HEK293T (cell line): ENCODE measurements at regions not wholly inside any gene's neighbourhood (a gene's known extent, or its start where the extent isn't known, plus 50 kb on each side); places are given as distances from the start of the nearest gene placed in this dataset.

Experiments
- FOXK2 ChIP-seq: fragments of 450-650 bp; IDR thresholded peaks from 2 replicates; pipeline ENCODE4 v1.6.1; 2016; ENCODE audit warnings: mild to moderate bottlenecking
- SP1 ChIP-seq: fragments of 450-650 bp; IDR thresholded peaks from 2 replicates; pipeline ENCODE4 v1.6.1; 2017
- TARDBP ChIP-seq: fragments of 450-650 bp; IDR thresholded peaks from 2 replicates; pipeline ENCODE4 v1.6.1; 2016
- ZNF384 ChIP-seq: fragments of 450-650 bp; IDR thresholded peaks from 2 replicates; pipeline ENCODE4 v1.6.1; 2016

DNA sequence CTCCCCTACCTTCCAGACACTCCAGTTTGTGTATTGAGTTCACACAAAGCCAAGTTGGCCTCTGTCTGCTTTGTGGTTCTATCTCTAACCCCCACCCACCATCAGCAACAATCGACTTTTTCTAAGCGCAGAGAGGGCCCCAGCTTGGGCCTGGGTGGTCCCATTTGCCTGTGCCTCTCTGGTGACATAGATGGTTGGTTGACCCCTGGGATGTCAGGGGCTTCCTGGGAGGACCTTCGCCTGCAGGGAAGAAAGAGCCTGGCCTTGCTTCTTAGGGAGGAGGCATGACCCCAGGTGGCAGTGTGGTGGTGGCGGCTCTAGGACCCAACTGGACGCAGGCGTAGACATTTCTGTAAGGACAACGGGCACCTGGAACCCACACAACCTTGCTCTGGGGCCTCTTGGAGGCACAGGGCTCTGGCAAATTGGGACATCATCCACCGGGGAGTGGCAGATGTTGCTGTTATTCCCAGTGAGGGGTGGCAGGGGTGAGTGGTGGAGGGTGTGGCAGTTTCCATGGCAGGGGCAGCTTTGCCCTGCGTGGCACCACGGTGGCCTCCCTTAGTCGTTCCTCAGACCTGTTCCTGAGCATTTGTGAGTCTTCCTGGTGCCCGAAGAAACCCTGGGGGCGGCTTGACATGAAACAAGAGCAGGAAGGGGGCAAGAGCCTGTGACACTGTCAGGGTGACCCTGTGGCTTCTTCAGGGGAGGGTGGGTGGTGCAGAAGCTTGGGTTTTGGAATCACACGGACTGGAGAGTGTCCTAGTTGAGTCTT is 171.0 kb upstream of the IER5L start:
- TF ChIP-seq FOXK2 (no peak), TARDBP (no peak), ZNF384 (no peak), SP1 (no peak)
